K562 (cell line): ENCODE measurements at regions not wholly inside any gene's neighbourhood (a gene's known extent, or its start where the extent isn't known, plus 50 kb on each side); places are given as distances from the start of the nearest gene placed in this dataset.
"Not testable (repeated sequence)": the region's sequence is repeated elsewhere in the genome, so short reads cannot be mapped to it uniquely, and the experiment has no call there.

Experiments
- GATA2 ChIP-seq: sonication (generic); formaldehyde crosslinking; IDR thresholded peaks from 2 replicates; pipeline ENCODE4 v1.4.0; 2020; ENCODE audit warnings: mild to moderate bottlenecking, missing genetic modification reagents
- PHB2 ChIP-seq: fragments of 450-650 bp; IDR thresholded peaks from 2 replicates; pipeline ENCODE4 v1.6.1; 2017; ENCODE audit warnings: low read depth
- POLR2AphosphoS5 ChIP-seq: IDR thresholded peaks from 2 replicates; pipeline ENCODE4 v1.6.1; 2011; ENCODE audit warnings: mild to moderate bottlenecking, low read depth, low read length, moderate library complexity; ENCODE audit not compliant: control insufficient read depth, insufficient read depth
- ZBTB7A ChIP-seq: IDR thresholded peaks from 2 replicates; pipeline ENCODE4 v1.6.1; 2011; ENCODE audit warnings: low read depth, mild to moderate bottlenecking, low read length, moderate library complexity, borderline replicate concordance; ENCODE audit not compliant: control insufficient read depth
- ZNF431 ChIP-seq: sonication (generic); formaldehyde crosslinking; IDR thresholded peaks from 2 replicates; pipeline ENCODE4 v1.8.0; 2022; ENCODE audit warnings: mild to moderate bottlenecking, missing genetic modification reagents
- TF ChIP-seq, protein P1 (sequence below): sonication (generic); formaldehyde crosslinking; IDR thresholded peaks from 2 replicates; pipeline ENCODE4 v1.8.0; 2022; ENCODE audit warnings: mild to moderate bottlenecking, missing genetic modification reagents, borderline replicate concordance
- TF ChIP-seq, protein P2 (sequence below), 3 experiments: IDR thresholded peaks in 2 of 3; conservative IDR thresholded peaks in 1 of 3; 2 replicates each; pipeline ENCODE4 v1.5.1; 2011 to 2012; ENCODE audit warnings: low read length in 3 of 3, mild to moderate bottlenecking in 3 of 3, control low read depth in 2 of 3, improper control_type of control experiment in 1 of 3, inconsistent platforms in 1 of 3, low read depth in 1 of 3, mixed read lengths in 1 of 3, moderate library complexity in 1 of 3; ENCODE audit not compliant: insufficient read depth in 2 of 3
- TF ChIP-seq, protein P3 (sequence below): fragments of 450-650 bp; IDR thresholded peaks from 2 replicates; pipeline ENCODE4 v1.6.1; 2016
- TF ChIP-seq, protein P4 (sequence below): sonication (generic); formaldehyde crosslinking; IDR thresholded peaks from 2 replicates; pipeline ENCODE4 v1.4.0; 2020; ENCODE audit warnings: mild to moderate bottlenecking, missing genetic modification reagents

DNA sequence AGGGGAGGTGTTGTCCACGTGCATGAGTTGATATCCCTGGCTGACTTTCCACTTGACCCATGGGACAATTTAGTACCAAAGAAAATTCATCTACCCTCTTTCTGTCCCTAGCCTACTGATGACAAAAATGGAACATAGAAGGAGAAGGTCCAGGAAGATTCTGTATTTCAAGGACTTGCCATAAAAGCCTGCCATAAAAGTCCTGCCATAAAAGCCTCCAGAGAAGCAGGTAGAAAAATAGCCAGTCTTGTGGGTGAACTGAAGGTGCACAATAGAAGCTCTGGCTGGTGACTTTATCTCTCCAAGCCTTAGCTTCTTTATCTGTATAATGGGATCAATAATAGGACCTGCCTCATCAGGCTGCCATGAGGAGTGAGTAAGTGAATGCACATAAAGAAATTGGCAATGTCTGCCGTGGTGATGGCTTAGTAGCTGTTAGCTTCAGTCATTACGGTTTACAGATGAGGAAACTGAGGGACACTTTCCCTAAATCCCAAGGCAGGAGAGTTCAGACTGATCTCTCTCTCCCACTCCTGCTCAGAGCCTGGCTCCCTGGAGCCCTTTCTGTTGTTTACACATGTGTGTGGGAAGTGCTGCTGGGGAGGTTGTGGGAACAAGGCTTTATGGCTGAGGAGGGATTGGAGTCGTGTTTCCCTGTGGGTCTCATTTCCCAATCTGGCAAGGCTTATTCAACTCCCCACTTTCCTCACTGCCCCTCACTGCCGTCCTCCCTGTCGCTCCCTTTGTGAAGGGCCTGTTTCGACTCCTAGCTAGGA lies 101.5 kb downstream of the TRIM43 start:
- not testable (repeated sequence) for TF ChIP-seq ZBTB7A; ZNF431 (CRISPR knock-in tag); PHB2; GATA2 (CRISPR knock-in tag); POLR2AphosphoS5
- TF ChIP-seq, protein P1, sequence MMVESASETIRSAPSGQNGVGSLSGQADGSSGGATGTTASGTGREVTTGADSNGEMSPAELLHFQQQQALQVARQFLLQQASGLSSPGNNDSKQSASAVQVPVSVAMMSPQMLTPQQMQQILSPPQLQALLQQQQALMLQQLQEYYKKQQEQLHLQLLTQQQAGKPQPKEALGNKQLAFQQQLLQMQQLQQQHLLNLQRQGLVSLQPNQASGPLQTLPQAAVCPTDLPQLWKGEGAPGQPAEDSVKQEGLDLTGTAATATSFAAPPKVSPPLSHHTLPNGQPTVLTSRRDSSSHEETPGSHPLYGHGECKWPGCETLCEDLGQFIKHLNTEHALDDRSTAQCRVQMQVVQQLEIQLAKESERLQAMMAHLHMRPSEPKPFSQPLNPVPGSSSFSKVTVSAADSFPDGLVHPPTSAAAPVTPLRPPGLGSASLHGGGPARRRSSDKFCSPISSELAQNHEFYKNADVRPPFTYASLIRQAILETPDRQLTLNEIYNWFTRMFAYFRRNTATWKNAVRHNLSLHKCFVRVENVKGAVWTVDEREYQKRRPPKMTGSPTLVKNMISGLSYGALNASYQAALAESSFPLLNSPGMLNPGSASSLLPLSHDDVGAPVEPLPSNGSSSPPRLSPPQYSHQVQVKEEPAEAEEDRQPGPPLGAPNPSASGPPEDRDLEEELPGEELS: not testable (repeated sequence)
- TF ChIP-seq, protein P2, sequence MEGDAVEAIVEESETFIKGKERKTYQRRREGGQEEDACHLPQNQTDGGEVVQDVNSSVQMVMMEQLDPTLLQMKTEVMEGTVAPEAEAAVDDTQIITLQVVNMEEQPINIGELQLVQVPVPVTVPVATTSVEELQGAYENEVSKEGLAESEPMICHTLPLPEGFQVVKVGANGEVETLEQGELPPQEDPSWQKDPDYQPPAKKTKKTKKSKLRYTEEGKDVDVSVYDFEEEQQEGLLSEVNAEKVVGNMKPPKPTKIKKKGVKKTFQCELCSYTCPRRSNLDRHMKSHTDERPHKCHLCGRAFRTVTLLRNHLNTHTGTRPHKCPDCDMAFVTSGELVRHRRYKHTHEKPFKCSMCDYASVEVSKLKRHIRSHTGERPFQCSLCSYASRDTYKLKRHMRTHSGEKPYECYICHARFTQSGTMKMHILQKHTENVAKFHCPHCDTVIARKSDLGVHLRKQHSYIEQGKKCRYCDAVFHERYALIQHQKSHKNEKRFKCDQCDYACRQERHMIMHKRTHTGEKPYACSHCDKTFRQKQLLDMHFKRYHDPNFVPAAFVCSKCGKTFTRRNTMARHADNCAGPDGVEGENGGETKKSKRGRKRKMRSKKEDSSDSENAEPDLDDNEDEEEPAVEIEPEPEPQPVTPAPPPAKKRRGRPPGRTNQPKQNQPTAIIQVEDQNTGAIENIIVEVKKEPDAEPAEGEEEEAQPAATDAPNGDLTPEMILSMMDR (IDR thresholded peaks at IDR 0.05 in 2 of 3, conservative IDR thresholded peaks at IDR 0.05 in 1 of 3; ENCODE audit: insufficient read depth in 2 of 3, low read depth in 1 of 3, low read length in 3 of 3): not testable (repeated sequence)
- TF ChIP-seq, protein P3, sequence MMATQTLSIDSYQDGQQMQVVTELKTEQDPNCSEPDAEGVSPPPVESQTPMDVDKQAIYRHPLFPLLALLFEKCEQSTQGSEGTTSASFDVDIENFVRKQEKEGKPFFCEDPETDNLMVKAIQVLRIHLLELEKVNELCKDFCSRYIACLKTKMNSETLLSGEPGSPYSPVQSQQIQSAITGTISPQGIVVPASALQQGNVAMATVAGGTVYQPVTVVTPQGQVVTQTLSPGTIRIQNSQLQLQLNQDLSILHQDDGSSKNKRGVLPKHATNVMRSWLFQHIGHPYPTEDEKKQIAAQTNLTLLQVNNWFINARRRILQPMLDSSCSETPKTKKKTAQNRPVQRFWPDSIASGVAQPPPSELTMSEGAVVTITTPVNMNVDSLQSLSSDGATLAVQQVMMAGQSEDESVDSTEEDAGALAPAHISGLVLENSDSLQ: not testable (repeated sequence)
- TF ChIP-seq, protein P4, sequence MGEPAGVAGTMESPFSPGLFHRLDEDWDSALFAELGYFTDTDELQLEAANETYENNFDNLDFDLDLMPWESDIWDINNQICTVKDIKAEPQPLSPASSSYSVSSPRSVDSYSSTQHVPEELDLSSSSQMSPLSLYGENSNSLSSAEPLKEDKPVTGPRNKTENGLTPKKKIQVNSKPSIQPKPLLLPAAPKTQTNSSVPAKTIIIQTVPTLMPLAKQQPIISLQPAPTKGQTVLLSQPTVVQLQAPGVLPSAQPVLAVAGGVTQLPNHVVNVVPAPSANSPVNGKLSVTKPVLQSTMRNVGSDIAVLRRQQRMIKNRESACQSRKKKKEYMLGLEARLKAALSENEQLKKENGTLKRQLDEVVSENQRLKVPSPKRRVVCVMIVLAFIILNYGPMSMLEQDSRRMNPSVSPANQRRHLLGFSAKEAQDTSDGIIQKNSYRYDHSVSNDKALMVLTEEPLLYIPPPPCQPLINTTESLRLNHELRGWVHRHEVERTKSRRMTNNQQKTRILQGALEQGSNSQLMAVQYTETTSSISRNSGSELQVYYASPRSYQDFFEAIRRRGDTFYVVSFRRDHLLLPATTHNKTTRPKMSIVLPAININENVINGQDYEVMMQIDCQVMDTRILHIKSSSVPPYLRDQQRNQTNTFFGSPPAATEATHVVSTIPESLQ: not testable (repeated sequence)
